Right hindlimb (tissue), 1 donor: ENCODE measurements at regions not wholly inside any gene's neighbourhood (a gene's known extent, or its start where the extent isn't known, plus 50 kb on each side); places are given as distances from the start of the nearest gene placed in this dataset.

Source experiments
- DNase-seq: peaks from one replicate; pipeline ENCODE4 v3.0.0-alpha.2; 2018

- DNase-seq: no peak
Observed at GRCh38 chr4:136489101-136489500, 1043.2 kb downstream of the PCDH18 start.

GRCh38 chr4:136484996-136485395, 1047.3 kb downstream of the PCDH18 start:
- DNase-seq: no peak

- DNase-seq: no peak
Observed at GRCh38 chr4:136476753-136477152, 1055.5 kb downstream of the PCDH18 start.

GRCh38 chr4:136471051-136471450, 1061.2 kb downstream of the PCDH18 start:
- no peak for DNase-seq

GRCh38 chr4:136465691-136466090, 1066.6 kb downstream of the PCDH18 start:
- DNase-seq: no peak

- DNase-seq: no peak
Observed at GRCh38 chr4:136463941-136464340, 1068.4 kb downstream of the PCDH18 start.

- no peak for DNase-seq
Observed at GRCh38 chr4:136461533-136461932, 1070.8 kb downstream of the PCDH18 start.

GRCh38 chr4:136458326-136458725, 1074.0 kb downstream of the PCDH18 start:
- DNase-seq: no peak

GRCh38 chr4:136457577-136457976, 1074.7 kb downstream of the PCDH18 start:
- no peak for DNase-seq

- no peak for DNase-seq
Observed at GRCh38 chr4:136457004-136457403, 1075.3 kb downstream of the PCDH18 start.

- DNase-seq: no peak
Observed at GRCh38 chr4:136443006-136443405, 1089.3 kb downstream of the PCDH18 start.

GRCh38 chr4:136442447-136442846, 1089.8 kb downstream of the PCDH18 start:
- no peak for DNase-seq

- DNase-seq: no peak
Observed at GRCh38 chr4:136441629-136442282, 1090.5 kb downstream of the PCDH18 start.

- DNase-seq: no peak
Observed at GRCh38 chr4:136438645-136439044, 1093.6 kb downstream of the PCDH18 start.

- DNase-seq: no peak
Observed at GRCh38 chr4:136424052-136424451, 1108.2 kb downstream of the PCDH18 start.

- no peak for DNase-seq
Observed at GRCh38 chr4:136414981-136415380, 1117.3 kb downstream of the PCDH18 start.

- DNase-seq: no peak
Observed at GRCh38 chr4:136412708-136413107, 1119.6 kb downstream of the PCDH18 start.

- no peak for DNase-seq
Observed at GRCh38 chr4:136400829-136401228, 1131.5 kb downstream of the PCDH18 start.

GRCh38 chr4:136395212-136395722, 1137.0 kb downstream of the PCDH18 start:
- DNase-seq: no peak

- DNase-seq: no peak
Observed at GRCh38 chr4:136392576-136392975, 1139.7 kb downstream of the PCDH18 start.

- DNase-seq: no peak
Observed at GRCh38 chr4:136390824-136391223, 1141.5 kb downstream of the PCDH18 start.

- DNase-seq: no peak
Observed at GRCh38 chr4:136383082-136383481, 1149.2 kb downstream of the PCDH18 start.

- DNase-seq: no peak
Observed at GRCh38 chr4:136371231-136371630, 1161.1 kb downstream of the PCDH18 start.

GRCh38 chr4:136369073-136369472, 1163.2 kb downstream of the PCDH18 start:
- no peak for DNase-seq

GRCh38 chr4:136357556-136357955, 1174.7 kb downstream of the PCDH18 start:
- DNase-seq: no peak
